DMS53 treated with DMSO at 0.1 percent for 48 hours (cell line): ENCODE measurements at regions not wholly inside any gene's neighbourhood (a gene's known extent, or its start where the extent isn't known, plus 50 kb on each side); places are given as distances from the start of the nearest gene placed in this dataset.
"Not testable (repeated sequence)": the region's sequence is repeated elsewhere in the genome, so short reads cannot be mapped to it uniquely, and the experiment has no call there.

Experiments used
- DNase-seq: peaks from one replicate; lab custom pipeline; 2025; ENCODE audit not compliant: unreplicated experiment; lab: John Stamatoyannopoulos, UW

DNA sequence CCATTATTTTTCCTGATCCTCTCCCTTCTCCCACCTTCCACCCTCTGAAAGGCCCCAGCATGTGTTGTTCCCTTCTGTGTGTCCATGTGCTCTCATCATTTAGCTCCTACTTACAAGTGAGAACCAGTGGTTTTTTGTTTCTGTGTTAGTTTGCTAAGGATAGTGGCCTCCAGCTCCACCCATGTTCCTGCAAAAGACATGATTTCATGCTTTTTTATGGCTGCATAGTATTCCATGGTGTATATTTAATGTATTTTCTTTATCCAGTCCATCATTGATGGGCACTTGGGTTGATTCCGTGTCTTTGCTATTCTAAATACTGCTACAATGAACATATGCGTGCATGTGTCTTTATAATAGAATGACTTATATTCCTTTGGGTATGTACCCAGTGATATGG is 89.4 kb upstream of the C1orf174 start:
- DNase-seq: no peak

DNA sequence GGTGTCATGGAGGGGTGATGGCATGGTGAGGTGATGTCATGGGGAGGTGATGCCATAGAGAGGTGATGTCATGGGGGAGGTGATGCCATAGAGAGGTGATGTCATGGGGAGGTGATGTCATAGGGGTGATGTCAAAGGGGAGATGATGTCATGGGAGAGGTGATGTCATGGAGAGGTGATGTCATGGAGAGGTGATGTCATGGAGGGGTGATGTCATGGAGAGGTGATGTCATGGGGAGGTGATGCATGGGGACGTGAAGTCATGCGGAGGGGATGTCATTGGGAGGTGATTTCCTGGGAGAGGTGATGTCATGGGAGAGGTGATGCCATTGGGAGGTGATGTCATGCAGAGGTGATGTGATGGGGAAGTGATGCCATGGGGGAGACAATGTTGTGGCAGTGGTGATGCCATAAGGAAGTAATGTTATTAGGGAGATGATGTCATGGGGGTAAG is 92.1 kb upstream of the C1orf174 start:
- no peak for DNase-seq

DNA sequence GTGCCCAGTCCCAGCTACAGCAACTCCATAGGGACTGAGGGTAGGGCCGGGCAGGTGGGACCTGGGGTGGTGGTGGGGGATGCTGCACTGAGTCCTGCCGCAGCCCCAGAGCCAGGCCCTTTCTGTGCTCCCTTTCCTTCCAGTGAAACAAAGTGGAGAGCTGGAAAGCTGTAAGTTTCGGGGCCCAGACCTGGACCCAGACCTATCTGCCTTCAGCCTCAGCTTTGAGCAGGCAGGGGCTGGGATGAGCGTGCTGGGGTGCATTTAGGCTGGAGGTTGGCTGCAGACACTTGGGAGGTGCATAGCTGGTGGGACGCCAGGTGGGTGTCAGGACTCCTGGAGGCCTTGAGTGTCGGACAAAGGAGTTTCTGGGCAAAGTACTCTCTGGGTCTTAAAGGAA is 92.7 kb upstream of the C1orf174 start:
- no peak for DNase-seq

DNA sequence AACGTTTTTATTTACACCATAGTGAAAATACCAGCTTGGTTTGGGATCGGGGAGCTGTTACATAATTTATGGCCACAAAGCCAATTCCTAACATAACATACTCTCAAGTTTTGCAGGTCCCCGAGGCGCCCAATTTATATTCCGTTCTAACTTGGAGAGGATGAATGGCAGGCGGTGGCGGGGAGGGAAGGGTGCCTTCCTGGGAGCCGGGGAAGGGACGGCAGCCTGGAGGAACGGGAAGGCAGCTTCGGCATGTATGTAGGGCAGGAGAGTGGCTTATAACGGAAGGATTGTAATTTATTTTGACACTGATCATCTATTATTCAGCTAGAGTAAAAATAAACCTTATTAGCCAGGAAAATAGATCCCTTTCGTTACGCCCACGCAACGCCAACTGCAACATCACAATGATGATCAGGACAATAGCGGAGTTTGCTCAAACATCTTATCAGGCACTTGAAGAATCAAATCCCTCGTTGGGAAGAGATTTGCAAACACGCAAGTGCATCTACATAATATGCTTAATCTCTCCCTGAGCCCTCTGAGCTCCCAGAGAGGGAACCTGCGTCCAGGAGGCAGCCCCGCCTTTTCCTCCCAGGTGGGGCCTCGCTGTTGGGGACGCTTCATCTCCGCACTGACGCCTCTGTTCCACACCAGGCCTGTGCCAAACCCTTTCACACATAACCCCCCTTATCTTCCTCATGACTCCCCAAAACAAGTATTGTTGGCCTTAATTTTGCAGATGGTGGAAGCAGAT is 93.7 kb upstream of the C1orf174 start:
- no peak for DNase-seq

DNA sequence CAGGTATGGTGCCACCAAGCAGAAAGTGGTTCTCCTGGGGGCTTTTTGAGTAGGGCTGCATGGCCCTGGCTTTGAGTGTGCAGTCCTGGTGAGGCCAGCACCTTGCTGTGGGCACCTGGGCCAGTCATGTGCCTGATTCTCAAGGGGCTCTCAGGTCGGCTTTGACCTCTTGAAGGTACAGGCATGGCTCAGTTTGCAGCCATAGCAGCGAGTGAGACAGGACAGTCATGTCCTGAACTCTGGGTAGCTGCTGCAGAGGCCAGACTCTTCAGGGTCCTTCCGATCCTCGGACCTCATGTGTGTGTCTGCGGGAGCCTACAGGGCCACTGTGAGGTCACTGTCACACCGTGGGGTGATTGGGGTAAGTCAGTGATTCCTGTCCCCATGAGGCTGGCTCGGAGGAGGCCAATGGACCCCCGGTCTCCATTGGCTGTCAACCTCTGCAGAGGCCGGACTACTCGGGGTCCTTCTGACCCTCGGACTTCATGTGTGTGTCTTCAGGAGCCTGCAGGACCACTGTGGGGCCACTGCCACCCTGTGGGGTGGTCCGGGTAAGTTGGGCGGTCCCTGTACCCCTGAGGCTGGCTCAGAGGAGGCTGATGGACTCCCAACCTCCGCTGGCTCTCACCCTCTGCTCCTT is 95.2 kb upstream of the C1orf174 start:
- no peak for DNase-seq

DNA sequence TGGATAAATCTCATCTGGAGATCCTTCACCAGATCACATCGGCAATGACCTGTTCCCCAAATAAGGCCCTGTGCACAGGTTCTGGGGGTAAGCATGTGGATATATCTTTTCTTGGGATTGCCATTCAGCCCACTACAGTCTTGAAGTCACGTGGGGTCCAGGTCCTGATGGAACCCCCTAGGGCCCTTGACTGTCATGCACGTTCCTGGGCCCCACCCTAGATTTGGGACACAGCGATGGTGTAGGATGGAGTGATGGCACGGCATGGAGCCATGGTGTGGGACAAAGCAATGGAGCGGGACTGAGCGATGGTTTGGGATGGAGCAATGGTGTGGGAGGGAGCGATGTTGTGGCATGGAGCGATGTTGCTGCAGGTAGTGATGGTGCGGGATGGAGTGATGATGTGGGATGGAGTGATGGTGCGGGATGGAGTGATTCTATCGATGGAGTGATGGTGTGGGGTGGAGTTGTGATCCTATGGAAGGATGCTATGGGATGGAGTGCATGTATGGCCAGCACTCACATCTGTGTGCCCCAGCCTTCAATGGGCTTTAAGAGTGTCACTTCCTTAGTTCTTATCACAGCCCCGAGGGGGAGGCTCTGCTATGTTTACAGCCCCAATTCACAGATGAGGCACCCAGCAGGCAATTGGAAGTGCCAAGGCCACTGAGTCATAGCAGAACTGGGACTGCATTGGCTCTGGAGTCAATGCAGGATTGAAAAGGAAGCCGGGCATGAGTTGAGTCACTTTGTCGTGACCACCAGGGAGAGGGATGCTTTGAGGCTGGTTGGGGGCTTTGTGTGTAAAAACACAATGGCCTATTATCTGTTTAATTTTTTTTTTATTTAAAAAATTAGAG is 97.0 kb upstream of the C1orf174 start:
- DNase-seq: no peak

DNA sequence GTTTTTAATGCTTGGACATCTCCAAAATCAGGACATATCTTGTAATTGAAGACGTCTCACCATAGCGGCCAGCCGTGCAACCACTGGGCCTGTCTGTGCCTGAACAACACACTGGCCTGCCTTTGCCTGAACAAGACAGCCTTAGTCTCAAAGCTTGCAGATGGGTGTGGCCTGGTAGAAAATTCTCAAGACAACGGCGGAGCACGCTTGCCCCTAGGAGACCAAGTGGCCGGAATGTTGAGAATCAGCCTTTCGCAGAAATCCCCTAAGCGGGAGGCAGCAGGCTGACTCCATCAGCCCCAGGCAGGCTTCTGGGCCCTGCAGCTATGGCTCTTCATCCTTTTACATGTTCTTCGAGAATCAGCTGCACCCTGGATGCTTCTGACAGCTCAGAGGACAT is 98.0 kb upstream of the C1orf174 start:
- DNase-seq: no peak

DNA sequence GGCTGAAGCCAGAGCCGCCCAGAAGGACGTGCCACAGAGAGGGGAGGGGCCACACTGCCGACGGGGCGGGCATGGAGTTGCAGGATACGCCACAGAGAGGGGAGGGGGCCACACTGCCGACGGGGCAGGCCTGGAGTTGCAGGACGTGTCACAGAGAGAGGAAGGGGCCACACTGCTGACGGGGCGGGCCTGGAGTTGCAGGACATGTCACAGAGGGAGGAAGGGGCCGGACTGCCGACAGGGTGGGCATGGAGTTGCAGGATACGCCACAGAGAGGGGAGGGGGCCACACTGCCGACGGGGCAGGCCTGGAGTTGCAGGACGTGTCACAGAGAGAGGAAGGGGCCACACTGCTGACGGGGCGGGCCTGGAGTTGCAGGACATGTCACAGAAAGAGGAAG is 99.4 kb upstream of the C1orf174 start:
- not testable (repeated sequence) for DNase-seq

DNA sequence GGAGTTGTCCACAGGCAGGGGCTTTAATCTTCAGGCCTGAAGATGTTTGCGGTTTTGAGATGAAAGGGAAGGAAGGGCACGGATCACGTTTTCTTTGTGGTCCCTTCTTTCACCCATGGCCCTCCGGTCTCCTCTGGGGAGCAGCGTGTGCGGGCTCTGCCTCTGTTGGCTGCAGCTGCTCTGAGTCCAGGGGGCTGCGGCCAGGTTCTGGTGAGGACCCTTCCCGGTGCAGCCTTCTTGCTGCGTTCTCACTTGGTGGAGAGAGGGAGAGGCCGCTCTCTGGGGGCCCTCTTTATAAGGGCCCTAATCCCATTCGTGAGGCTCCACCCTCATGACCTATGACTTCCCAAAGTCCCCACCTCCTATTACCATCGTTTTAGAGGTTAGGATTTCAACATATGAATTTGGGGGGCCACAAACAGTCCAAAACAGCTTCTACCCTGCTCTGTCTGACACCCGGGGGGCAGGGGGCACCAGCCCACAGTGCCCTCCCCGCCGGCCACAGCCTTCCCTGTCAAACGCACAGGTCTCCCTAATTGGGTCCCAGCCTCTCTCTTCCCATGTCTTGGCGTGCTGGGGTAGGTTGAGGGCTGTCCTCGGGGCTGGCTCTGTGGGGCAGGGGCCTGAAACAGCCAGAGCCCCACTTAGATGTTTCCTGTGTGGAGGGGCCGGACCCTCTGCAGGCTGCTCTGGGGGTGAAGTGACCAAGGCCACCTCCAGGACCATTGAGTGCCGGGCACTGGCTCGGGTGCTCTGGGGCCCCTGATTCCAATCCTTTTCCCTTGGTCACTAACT is 100.1 kb upstream of the C1orf174 start:
- no peak for DNase-seq

DNA sequence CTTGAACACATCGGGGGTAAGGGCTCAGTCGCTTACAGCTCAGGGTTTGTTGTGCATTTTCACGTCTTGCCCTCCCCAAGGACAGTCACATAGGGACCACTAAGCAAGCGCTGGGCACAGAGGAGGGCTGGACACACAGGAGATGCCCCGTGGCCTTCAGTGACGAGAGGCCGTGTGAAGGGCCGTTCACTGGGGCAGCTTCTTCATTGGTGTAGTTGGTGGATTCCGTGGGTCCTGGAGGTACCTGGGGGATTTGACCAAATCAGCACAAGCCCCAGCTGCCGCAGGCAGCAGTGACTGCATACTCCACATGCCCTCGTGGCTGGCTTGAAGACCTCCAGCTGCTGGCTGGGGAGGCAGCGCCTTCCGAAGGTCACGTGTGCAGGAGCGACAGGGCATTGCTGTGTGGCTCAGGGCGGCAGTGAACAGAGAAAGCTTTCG is 100.8 kb upstream of the C1orf174 start:
- DNase-seq: no peak

DNA sequence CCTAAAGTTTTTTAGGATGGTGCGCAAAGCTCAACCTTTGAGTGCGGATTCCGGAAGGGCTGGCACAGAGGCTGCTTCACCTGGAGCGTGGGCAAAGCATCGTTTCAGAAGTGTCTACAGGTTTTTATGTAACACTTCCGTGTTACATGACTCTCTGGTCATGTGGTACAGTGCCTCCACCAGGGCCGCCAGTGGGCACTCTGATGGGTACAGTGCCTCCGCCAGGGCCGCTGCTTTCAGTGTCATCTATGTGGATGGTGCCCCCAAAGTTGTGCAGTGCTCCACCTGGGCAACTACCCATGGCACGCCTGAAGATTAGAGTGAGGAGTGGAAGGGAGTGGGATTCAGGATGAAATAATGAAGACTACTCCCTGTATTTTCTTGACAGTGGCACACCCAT is 101.4 kb upstream of the C1orf174 start:
- no peak for DNase-seq

DNA sequence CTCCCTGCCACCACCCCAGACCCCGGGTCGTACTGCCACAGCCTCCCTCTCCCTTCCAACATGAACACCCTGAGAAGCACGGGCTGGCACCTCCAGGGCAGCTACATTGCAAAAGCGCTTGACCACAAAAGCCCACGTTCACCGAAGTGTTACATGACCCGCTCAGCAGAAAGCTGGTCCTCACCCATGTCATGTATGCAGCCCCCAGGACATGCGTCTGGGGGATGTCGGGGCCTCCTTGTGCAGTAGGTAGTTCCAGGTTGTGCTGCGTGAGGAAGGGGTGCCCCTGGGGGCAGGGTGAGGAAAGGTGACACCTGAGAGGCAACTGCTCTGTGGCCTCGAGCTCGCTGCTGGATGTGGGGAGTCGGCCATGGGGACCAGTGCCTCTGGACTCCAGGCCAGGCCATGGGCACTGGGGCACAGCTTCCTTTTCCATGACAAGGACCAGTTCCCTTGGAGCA is 102.0 kb upstream of the C1orf174 start:
- no peak for DNase-seq

DNA sequence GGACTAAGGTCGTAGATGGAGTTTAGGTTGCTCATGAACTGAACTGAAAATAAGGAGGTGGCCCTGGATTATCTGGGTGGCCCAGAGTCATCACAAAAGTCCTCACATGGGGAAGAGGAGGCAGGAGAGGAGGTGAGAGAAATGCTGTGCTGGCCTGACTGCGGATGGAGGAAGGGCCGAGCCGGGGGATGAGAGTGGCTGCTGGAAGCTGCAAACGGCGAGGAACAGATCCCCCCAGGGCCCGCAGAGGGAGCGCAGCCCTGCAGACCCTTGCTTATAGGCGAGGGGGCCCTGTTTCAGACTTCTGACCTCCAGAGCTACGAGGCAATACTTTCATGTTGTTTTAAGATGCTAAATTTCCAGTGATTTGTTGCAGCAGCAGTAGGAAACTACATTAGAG is 102.7 kb upstream of the C1orf174 start:
- DNase-seq: no peak

DNA sequence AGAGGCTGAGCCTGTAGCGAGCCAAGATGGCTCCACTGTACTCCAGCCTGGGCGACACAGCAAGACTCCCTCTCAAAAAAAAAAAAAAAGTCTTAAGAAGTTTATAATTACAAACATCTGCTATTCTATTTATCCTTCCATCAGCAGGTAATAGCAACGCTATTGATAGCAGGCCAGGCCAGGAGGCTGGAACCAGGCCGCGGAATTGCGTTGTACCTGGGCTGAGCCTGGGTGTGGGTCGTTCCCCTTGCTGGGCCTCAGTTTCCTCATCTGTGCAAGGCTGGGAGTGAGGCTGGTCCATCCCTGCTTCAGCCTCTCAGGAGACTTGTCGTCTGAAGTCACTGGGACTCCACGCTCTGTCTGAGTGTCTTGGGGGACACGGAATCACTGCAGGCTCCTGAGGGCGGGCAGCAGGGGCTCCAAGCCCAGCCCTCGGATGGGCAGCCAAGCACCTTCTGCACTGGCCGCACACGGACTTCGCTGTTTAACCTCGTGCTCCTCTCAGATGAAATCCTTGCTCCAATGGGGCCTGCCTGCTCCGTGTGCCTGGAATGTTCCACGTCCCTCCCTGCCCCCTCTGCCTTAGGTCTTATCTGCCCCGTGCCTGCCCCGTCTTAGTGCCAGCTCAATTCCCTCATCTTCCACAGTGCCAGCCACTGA is 103.9 kb upstream of the C1orf174 start:
- DNase-seq: no peak

DNA sequence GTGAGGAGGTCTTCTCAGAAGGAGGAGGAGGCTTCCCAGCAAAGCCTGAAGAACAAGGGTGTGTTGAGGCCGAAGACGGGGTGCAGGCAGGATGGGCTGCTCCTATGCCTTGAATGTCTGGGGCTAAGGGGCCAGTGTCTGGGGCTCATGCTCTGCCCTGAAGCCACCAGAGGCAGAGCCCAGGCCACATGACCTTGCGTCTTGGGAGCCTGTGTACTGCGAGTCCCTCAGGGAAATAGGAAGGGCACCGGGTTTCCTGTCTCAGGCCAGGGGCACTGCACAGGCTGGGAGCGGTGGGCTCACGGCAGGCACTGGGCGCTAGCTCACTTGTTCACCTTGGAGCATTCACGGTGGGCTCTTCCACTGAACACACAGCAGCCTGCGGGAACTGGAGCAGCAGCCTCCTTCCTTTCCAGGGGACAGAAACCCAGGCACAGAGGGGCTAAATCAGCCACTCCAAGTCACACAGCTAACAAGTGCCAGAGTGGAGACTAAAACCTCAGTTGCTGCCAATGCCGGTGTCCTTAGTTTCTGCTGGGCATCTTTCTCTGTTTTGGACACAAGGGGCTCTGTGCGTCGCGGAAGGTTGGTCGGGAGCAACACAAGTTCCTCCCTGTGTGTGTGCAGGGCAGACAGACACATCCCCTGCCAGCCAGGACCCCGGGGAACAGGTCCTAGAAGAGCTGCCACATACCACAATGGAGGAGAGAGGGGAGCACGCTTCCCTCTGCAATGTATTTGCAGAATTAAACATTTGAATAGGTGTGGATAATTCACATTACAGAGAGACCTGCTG is 104.8 kb upstream of the C1orf174 start:
- no peak for DNase-seq

DNA sequence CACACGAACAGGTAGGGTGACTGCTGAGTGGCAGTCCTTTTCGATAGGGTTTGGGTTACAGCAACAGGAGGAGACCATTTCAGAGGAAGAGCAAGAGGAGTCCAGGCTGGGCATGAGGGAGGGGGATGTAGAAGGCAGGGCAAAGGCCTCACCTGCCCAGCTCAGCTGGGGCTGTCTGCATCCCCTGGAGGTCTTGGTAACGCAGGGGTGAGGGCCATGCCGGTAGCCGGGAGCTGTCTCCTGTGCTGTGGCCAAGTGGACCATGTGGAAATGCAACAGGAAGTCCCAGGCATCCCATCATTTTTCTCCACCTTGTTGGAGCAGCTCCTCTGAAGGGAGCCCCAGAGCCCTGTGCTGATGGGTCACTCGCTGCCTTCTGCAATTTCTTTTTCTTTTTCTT is 105.4 kb upstream of the C1orf174 start:
- DNase-seq: no peak

DNA sequence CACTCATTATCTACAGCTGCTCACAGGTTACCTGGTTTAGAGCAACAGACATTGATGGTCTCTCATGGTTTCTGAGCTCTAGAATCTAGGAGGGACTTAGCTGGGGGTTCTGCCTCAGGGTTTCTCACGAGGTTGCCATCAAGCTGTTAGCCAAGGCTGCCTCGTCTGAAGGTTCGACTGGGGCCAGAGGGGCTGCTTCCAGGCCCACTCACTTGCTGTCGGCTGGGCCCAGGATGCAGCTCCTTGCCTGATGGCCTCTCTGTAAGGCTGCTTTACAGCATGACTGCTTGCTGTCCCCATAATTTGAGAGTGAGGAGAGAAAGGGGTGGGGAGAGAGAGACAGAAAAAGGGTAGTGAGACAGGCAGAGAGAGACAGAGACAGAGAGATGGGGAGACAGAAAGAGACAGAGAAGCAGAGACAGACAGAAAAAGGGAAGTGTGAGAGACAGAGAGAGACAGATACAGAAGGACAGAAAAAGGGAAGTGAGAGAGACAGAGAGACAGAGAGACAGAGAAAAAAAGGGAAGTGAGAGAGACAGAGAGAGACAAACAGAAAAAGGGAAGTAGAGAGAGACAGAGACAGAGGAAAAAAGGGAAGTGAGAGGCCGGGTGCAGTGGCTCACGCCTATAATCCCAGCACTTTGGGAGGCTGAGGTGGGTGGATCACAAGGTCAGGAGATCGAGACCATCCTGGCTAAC is 106.8 kb upstream of the C1orf174 start:
- DNase-seq: no peak

DNA sequence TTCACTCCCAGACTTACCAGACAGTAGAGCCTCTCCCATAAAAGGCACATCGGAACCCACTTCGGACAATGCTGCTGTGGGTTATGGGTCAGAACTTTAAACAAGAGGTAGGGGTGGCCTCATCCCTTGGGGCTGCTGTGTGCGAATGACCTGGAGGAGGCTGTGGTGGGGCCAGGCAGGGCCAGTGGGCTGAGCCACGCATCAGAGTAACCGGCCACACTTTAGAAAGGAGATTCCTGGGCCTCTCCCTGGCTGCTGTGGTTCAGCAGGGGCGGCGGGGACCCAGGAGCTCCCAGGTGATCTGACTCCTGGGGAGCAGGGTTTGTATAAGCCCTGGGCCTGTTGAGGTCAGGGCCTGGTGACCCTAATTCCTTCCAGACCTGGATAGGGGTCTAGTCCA is 110.2 kb upstream of the C1orf174 start:
- no peak for DNase-seq
